Esophagus muscularis mucosa (tissue), 4 donors: ENCODE measurements at regions not wholly inside any gene's neighbourhood (a gene's known extent, or its start where the extent isn't known, plus 50 kb on each side); places are given as distances from the start of the nearest gene placed in this dataset.

Source experiments
- DNase-seq: peaks from one replicate; pipeline ENCODE4 v3.0.0-alpha.2; 2017; ENCODE audit errors: extremely low spot score
- H3K27ac ChIP-seq, 4 donors: fragments of 200-600 bp; sonication (generic); replicated peaks in 1 of 4; 1 replicate in 3 of 4; 2 replicates in 1 of 4; pipeline ENCODE4 v1.5.1; 2016 to 2019; ENCODE audit warnings: mild to moderate bottlenecking in 1 of 4
- H3K27me3 ChIP-seq, 4 donors: fragments of 200-600 bp; sonication (generic); one replicate each; pipeline versions ENCODE4 v1.5.1 to v1.6.0; 2016 to 2019
- H3K36me3 ChIP-seq, 4 donors: fragments of 200-600 bp; sonication (generic); one replicate each; pipeline ENCODE4 v1.5.1; 2016 to 2019
- H3K4me1 ChIP-seq, 4 donors: fragments of 200-600 bp; sonication (generic); one replicate each; pipeline ENCODE4 v1.5.1; 2016 to 2019
- H3K4me3 ChIP-seq, 4 donors: fragments of 200-600 bp; sonication (generic); 1 replicate in 2 of 4; 2 replicates in 2 of 4; pipeline ENCODE4 v1.5.1; 2016 to 2019; ENCODE audit warnings: mild to moderate bottlenecking in 4 of 4, moderate library complexity in 1 of 4
- H3K9me3 ChIP-seq, 4 donors: fragments of 200-600 bp; sonication (generic); 1 replicate in 3 of 4; 2 replicates in 1 of 4; pipeline ENCODE4 v1.5.1; 2016 to 2019
- CTCF ChIP-seq, 3 experiments: fragments of 200-600 bp in 2 of 3; fragments of 450-650 bp in 1 of 3; sonication (generic) in 2 of 3; IDR thresholded peaks; one replicate each; pipeline ENCODE4 v1.5.1; 2017 to 2019; ENCODE audit warnings: antibody characterized with exemption in 3 of 3, mild to moderate bottlenecking in 2 of 3, moderate library complexity in 1 of 3
- EP300 ChIP-seq: sonication (generic); formaldehyde crosslinking; IDR thresholded peaks from one replicate; pipeline ENCODE4 v1.6.1; 2017; ENCODE audit warnings: antibody characterized with exemption
- POLR2A ChIP-seq: fragments of 450-650 bp; IDR thresholded peaks from one replicate; pipeline ENCODE4 v1.6.1; 2017; ENCODE audit warnings: antibody characterized with exemption, moderate library complexity, mild to moderate bottlenecking, low read depth
- POLR2AphosphoS5 ChIP-seq, 2 donors: sonication (generic); formaldehyde crosslinking; IDR thresholded peaks; one replicate each; pipeline ENCODE4 v1.6.1; 2017; ENCODE audit warnings: antibody characterized with exemption in 2 of 2
- WGBS: methylation state at CpG from one replicate; pipeline ENCODE4 v1.1.5; 2018; 5-methylcytosine and 5-hydroxymethylcytosine counted together
- intact Hi-C: fragments of 100-400 bp; cut with DNase I; formaldehyde crosslinking; loops from one replicate; pipeline ENCODE4 v1.15.1; 2023

- no peaks in the 10 kb centered on the region for H3K27me3 ChIP-seq
- TF ChIP-seq CTCF (IDR thresholded peaks at IDR 0.05): no peak
- TF ChIP-seq POLR2A: no peak
- no peak overlapping the region for H3K4me3 ChIP-seq
- H3K4me1 ChIP-seq: no peaks in the 10 kb centered on the region
- no peaks in the 10 kb centered on the region for H3K36me3 ChIP-seq
- no peak overlapping the region for H3K27ac ChIP-seq
- DNase-seq: no peak
- no peaks in the 10 kb centered on the region for H3K9me3 ChIP-seq
- intact Hi-C loops: no loop called here
- WGBS: 76% methylated on average over 4 of the region's 4 CpGs
Measured at GRCh38 chr3:118186051-118186450, 848.6 kb downstream of the IGSF11 start.

GRCh38 chr3:118187221-118187620 lies 847.4 kb downstream of the IGSF11 start:
- no peak overlapping the region for H3K27ac ChIP-seq
- H3K36me3 ChIP-seq: no peaks in the 10 kb centered on the region
- H3K4me3 ChIP-seq: no peak overlapping the region
- H3K27me3 ChIP-seq: no peaks in the 10 kb centered on the region
- H3K9me3 ChIP-seq: no peaks in the 10 kb centered on the region
- no peak for DNase-seq
- no peaks in the 10 kb centered on the region for H3K4me1 ChIP-seq
- no peak for TF ChIP-seq POLR2AphosphoS5 (IDR thresholded peaks at IDR 0.05)
- TF ChIP-seq CTCF (IDR thresholded peaks at IDR 0.05): no peak
- TF ChIP-seq EP300: no peak
- TF ChIP-seq POLR2A: no peak
- intact Hi-C loops: no loop called here

GRCh38 chr3:118196183-118196582 lies 838.5 kb downstream of the IGSF11 start:
- H3K27ac ChIP-seq: no peak overlapping the region
- intact Hi-C loops: no loop called here
- no peaks in the 10 kb centered on the region for H3K27me3 ChIP-seq
- no peak for DNase-seq
- no peak overlapping the region for H3K4me3 ChIP-seq
- TF ChIP-seq EP300: no peak
- TF ChIP-seq POLR2AphosphoS5 (IDR thresholded peaks at IDR 0.05): no peak
- no peak for TF ChIP-seq CTCF (IDR thresholded peaks at IDR 0.05)
- no peak for TF ChIP-seq POLR2A
- 85% methylated on average over 1 of the region's 1 CpG for WGBS
- H3K9me3 ChIP-seq: peaks cover 0 to 35% (median 19%) of the 10 kb centered on the region in 4 donors
- H3K36me3 ChIP-seq: no peaks in the 10 kb centered on the region
- no peaks in the 10 kb centered on the region for H3K4me1 ChIP-seq

- intact Hi-C loops: no loop called here
- H3K9me3 ChIP-seq: peaks cover 0 to 46% (median 31%) of the 10 kb centered on the region in 4 donors
- no peak for DNase-seq
- no peak overlapping the region for H3K4me3 ChIP-seq
- 94% methylated on average over 4 of the region's 4 CpGs for WGBS
- TF ChIP-seq POLR2AphosphoS5 (IDR thresholded peaks at IDR 0.05): no peak
- no peak for TF ChIP-seq POLR2A
- TF ChIP-seq EP300: no peak
- no peak for TF ChIP-seq CTCF (IDR thresholded peaks at IDR 0.05)
- H3K4me1 ChIP-seq: no peaks in the 10 kb centered on the region
- no peaks in the 10 kb centered on the region for H3K36me3 ChIP-seq
- no peak overlapping the region for H3K27ac ChIP-seq
- no peaks in the 10 kb centered on the region for H3K27me3 ChIP-seq
Measured at GRCh38 chr3:118199044-118199443, 835.6 kb downstream of the IGSF11 start.

GRCh38 chr3:118204052-118204656 lies 830.5 kb downstream of the IGSF11 start:
- Histone ChIP-seq H3K4me1 (no peaks in the 10 kb centered on the region), H3K36me3 (no peaks in the 10 kb centered on the region), H3K27me3 (no peaks in the 10 kb centered on the region), H3K4me3 (no peak overlapping the region), H3K9me3 (peaks cover 0 to 15% (median 12%) of the 10 kb centered on the region in 4 donors), H3K27ac (no peak overlapping the region)
- intact Hi-C loops: no loop called here
- TF ChIP-seq EP300 (no peak), POLR2AphosphoS5 (IDR thresholded peaks at IDR 0.05) (no peak), POLR2A (no peak), CTCF (IDR thresholded peaks at IDR 0.05) (no peak)
- DNase-seq: no peak
- 91% methylated on average over 5 of the region's 5 CpGs for WGBS
